GM20000 (cell line): ENCODE measurements at regions not wholly inside any gene's neighbourhood (a gene's known extent, or its start where the extent isn't known, plus 50 kb on each side); places are given as distances from the start of the nearest gene placed in this dataset.

Experiments
- DNase-seq: peaks from one replicate; pipeline ENCODE4 v3.0.0; 2012; ENCODE audit warnings: low spot score
- CTCF ChIP-seq: IDR thresholded peaks from 2 replicates; pipeline ENCODE4 v1.5.1; 2012; ENCODE audit warnings: mild to moderate bottlenecking, control low read depth; ENCODE audit errors: extremely low read depth, missing control alignments

GRCh38 chr5:61687371-61687770 is 355.3 kb downstream of the ZSWIM6 start:
- DNase-seq: no peak
- TF ChIP-seq CTCF: no peak

GRCh38 chr5:61689153-61689846 is 357.2 kb downstream of the ZSWIM6 start:
- DNase-seq: no peak
- TF ChIP-seq CTCF: no peak

- no peak for TF ChIP-seq CTCF
- DNase-seq: no peak
These were observed 365.9 kb downstream of the ZSWIM6 start for GRCh38 chr5:61697809-61698558.

GRCh38 chr5:61701877-61702602 is 370.0 kb downstream of the ZSWIM6 start:
- TF ChIP-seq CTCF: no peak
- DNase-seq: peak; percentile 24

- no peak for TF ChIP-seq CTCF
- no peak for DNase-seq
These were observed 370.7 kb downstream of the ZSWIM6 start for GRCh38 chr5:61702784-61703183.

- no peak for TF ChIP-seq CTCF
- DNase-seq: no peak
These were observed 372.2 kb downstream of the ZSWIM6 start for GRCh38 chr5:61704289-61704688.

- no peak for TF ChIP-seq CTCF
These were observed 374.7 kb downstream of the ZSWIM6 start for GRCh38 chr5:61706751-61707150.

More at GRCh38 chr5:61706751-61707150, 374.7 kb downstream of the ZSWIM6 start:
- no peak for DNase-seq
